Activated naive CD8-positive, alpha-beta T cell treated with anti-CD3 and anti-CD28 coated beads for 36 hours (primary cell): ENCODE measurements at regions not wholly inside any gene's neighbourhood (a gene's known extent, or its start where the extent isn't known, plus 50 kb on each side); places are given as distances from the start of the nearest gene placed in this dataset.

Experiments used
- DNase-seq: peaks from one replicate; pipeline ENCODE4 v3.0.0; 2021
- H3K27ac Mint-ChIP-seq: one replicate; pipeline ENCODE4 v1.8.0; 2022; ENCODE audit warnings: mild to moderate bottlenecking, moderate library complexity, mixed read lengths
- H3K27me3 Mint-ChIP-seq: one replicate; pipeline ENCODE4 v1.8.0; 2022; ENCODE audit warnings: mild to moderate bottlenecking, mixed read lengths
- H3K36me3 Mint-ChIP-seq: one replicate; pipeline ENCODE4 v1.8.0; 2021; ENCODE audit warnings: mild to moderate bottlenecking, mixed read lengths
- H3K4me1 Mint-ChIP-seq: one replicate; pipeline ENCODE4 v1.8.0; 2021; ENCODE audit warnings: mixed read lengths
- H3K4me3 Mint-ChIP-seq: one replicate; pipeline ENCODE4 v1.8.0; 2022; ENCODE audit warnings: mild to moderate bottlenecking, moderate library complexity, mixed read lengths
- H3K9me3 Mint-ChIP-seq: one replicate; pipeline ENCODE4 v1.8.0; 2022; ENCODE audit warnings: mixed read lengths

DNA sequence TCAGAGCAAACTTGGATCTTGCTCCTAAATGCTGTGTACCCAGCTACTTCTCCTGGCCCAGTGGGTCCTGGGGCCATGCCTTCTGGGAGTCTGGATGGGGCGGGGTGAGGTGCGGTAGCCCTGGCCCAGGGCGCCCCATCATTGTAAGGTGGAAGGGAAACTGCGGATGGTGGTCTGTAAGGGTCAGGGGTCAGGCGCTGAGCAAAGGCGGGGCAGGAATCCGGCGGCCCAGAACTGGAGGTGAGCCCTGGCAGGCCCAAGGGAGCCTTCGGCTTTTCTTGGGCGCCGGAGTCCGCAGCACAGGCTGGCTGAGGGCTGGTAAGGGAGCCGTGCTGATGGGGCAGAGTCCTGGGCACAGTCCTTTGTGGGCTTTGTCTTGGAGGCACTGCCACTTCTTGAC is 66.5 kb upstream of the CTBP2 start:
- no peak overlapping the region for H3K4me3 Mint-ChIP-seq
- no peaks in the 10 kb centered on the region for H3K36me3 Mint-ChIP-seq
- peaks cover 3% of the 10 kb centered on the region for H3K27me3 Mint-ChIP-seq
- DNase-seq = no peak
- H3K27ac Mint-ChIP-seq = no peak overlapping the region
- H3K4me1 Mint-ChIP-seq = no peaks in the 10 kb centered on the region
- H3K9me3 Mint-ChIP-seq = peaks cover 4% of the 10 kb centered on the region

DNA sequence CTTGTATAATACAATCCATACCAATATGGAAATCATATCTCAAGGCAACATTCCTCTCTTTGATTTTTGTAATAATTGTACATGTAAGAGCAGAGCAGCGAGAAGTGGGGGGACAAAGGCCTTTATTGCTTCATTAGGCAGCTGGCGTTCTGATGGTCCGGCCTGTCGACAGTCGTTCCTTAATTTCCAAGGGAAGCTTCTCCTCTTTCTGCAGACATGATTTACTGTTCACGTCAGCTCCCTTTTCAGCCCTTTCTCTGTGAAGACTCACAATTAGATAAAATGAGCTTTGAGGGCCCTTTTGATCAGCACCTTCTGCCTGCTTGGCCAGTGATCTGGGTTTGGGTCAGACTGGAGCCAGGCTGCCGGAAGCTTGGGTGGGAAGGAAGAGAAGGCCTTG is 65.6 kb upstream of the CTBP2 start:
- Mint-ChIP-seq H3K9me3 (peaks cover 4% of the 10 kb centered on the region), H3K27ac (no peak overlapping the region), H3K4me3 (no peak overlapping the region)

DNA sequence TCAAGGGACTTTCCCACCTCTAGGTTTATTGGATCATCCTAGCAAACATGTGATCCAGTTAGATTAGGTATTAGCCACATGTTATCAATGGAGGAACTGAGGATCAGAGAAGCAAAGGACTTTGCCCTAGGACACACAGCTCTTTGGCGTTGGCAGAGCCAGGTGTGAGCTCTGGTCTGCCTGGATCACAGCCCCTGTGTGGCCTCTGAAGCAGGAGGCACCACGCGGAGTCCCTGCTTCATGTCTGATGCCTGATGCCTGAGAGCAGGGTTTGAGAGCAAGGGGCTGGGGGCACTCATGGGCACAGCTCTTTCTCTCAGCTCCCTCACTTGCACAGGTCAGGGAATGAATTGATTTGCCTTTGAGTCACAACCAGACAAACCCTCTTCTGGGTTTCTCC is 64.7 kb upstream of the CTBP2 start:
- Mint-ChIP-seq H3K27ac (no peak overlapping the region), H3K27me3 (peaks cover 11% of the 10 kb centered on the region), H3K4me3 (no peak overlapping the region), H3K4me1 (no peaks in the 10 kb centered on the region), H3K36me3 (no peaks in the 10 kb centered on the region), H3K9me3 (peaks cover 4% of the 10 kb centered on the region)
- DNase-seq = no peak

More for the DNA sequence above, 65.6 kb upstream of the CTBP2 start:
- Mint-ChIP-seq H3K36me3 (no peaks in the 10 kb centered on the region), H3K27me3 (peaks cover 9% of the 10 kb centered on the region), H3K4me1 (no peaks in the 10 kb centered on the region)
- DNase-seq = no peak

DNA sequence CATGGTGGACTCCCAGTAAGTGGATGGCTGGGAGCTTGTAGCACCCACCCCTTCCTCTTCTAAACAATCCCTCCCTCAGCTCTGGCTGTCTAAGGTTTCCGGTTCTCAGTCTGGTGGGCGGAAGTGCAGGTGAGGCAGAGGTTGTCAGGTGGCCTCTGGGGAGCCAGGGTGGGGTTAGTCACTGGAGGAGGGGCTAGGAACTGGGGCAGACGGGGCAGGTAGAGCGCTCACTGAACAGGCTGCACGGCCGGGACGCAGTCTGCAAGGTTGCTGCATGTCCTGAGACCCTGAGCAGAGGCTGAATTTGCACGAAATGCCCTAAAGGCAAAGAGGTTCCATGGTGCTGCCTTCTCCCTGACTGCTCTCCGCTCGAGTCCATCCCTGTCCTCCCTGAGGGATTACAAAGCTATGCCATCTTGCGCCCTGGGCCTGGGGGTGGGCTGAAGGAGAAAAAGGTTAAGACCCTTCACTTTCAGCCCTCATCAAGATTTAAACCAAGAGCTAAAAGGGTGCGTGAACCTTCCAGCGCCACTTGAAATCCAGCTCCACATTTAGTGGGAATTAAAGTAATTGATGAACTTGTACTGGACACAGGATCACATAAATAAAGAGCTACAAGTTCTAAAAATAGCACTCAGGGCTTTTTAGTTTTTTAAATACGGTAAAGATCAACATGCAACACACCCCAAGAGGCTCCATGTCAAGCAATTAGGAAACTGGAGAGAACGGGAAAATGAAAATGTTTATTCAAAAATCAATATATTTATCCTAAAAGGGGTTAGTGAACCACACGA is 62.3 kb upstream of the CTBP2 start:
- no peak overlapping the region for H3K4me3 Mint-ChIP-seq

DNA sequence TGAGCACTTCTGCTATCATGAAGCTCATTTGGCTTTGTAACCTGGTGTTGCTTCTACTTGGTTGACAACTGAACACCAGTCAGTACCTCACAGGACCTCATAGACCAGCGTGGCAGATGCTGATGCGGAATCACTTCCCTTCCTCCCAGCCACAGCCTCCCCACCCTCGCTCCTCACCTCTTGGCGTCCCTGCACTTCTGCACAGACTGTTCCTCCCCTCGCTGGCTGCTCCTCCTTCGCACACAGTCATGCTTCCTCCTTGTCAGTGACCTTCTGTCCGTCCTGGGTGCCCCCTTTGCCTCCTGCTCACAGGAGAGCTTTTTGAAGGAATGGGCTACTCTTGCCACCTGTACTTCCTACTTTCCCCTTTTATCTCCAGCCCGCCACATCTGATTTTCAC is 61.4 kb upstream of the CTBP2 start:
- H3K4me1 Mint-ChIP-seq = no peaks in the 10 kb centered on the region
- no peak overlapping the region for H3K27ac Mint-ChIP-seq
- no peak overlapping the region for H3K4me3 Mint-ChIP-seq
- no peak for DNase-seq
- peaks cover 16% of the 10 kb centered on the region for H3K27me3 Mint-ChIP-seq
- H3K9me3 Mint-ChIP-seq = no peaks in the 10 kb centered on the region
- H3K36me3 Mint-ChIP-seq = no peaks in the 10 kb centered on the region

More for the DNA sequence above, 62.3 kb upstream of the CTBP2 start:
- Mint-ChIP-seq H3K27me3 (peaks cover 16% of the 10 kb centered on the region), H3K9me3 (peaks cover 4% of the 10 kb centered on the region), H3K4me1 (no peaks in the 10 kb centered on the region), H3K27ac (no peak overlapping the region), H3K36me3 (no peaks in the 10 kb centered on the region)
- DNase-seq = no peak

DNA sequence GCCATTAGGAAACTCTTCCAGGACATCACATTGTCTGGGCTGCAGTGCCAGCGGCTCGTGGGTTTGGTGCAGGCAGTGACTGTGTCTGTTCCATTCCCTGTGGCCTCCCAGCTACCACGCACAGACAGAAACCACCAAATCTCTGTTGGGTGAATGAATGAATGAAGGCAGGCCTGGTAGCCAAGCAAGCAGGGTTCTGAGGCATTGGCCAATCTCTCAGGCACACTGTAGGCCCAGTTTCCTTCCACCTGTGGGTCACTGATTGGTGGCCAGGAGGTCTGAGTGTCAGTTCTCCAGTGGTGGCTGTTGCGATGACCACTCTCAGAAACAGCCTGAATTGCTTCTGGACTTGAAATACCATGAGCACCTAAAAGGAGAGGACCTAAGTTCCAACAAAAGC is 59.4 kb upstream of the CTBP2 start:
- Mint-ChIP-seq H3K36me3 (no peaks in the 10 kb centered on the region), H3K4me3 (no peak overlapping the region), H3K27ac (no peak overlapping the region), H3K27me3 (peaks cover 16% of the 10 kb centered on the region), H3K4me1 (no peaks in the 10 kb centered on the region), H3K9me3 (no peaks in the 10 kb centered on the region)
- DNase-seq = no peak

DNA sequence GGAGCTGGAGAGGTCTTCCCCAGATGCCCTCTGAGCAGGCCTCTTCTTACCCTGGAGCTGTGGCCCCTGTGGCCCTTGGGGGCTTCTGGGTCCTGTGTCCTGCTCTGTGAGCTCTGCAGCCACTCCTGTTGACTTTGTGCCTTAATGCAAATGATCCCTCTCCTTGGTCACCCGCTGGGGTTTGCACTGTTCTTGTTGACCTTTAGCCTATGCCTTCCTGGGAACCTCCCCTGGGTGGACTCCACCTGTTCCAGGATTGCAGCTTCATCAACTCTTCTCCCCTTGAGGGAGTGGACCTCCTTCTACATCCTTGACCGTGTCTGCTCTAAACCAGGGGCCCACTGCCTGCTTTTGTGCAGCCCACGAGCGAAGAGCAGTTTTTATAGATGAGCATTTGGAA is 58.6 kb upstream of the CTBP2 start:
- Mint-ChIP-seq H3K4me1 (no peaks in the 10 kb centered on the region), H3K27me3 (peaks cover 16% of the 10 kb centered on the region), H3K27ac (no peak overlapping the region), H3K36me3 (no peaks in the 10 kb centered on the region), H3K9me3 (no peaks in the 10 kb centered on the region), H3K4me3 (no peak overlapping the region)
- DNase-seq = no peak

DNA sequence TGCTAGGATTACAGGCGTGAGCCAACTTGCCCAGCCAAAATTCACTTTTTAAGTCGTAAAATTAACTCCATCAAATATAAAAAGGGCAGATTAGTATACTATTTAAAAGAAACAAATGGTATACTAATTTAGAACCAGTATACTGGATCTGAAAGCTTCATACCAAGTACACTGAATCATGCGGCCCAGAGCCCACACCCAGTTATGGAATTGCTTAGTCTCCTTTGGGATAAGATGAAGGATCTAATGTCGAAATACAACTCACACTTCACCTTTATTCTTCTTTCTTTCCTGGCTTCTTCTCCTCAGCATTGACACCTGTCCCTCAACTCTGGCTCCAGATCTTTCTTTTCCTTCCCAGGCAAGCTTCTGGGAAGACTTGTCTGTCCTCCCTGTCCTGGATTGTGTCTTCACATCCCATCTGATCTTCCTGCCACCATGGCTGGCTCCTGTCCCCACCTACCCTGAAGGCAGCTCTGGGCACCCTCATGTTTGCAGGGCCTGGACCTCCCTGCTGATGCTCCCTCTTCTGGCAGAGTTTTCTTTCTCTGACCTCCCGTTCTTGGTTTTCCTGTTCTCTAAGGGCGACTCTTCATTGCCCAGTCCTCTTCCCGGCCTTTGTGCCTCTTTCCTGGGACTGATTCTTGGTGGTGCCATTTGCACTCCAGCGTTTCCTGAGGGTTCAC is 57.8 kb upstream of the CTBP2 start:
- Mint-ChIP-seq H3K27me3 (peaks cover 16% of the 10 kb centered on the region), H3K4me3 (no peak overlapping the region), H3K9me3 (no peaks in the 10 kb centered on the region), H3K36me3 (no peaks in the 10 kb centered on the region), H3K4me1 (no peaks in the 10 kb centered on the region), H3K27ac (no peak overlapping the region)
- DNase-seq = no peak

DNA sequence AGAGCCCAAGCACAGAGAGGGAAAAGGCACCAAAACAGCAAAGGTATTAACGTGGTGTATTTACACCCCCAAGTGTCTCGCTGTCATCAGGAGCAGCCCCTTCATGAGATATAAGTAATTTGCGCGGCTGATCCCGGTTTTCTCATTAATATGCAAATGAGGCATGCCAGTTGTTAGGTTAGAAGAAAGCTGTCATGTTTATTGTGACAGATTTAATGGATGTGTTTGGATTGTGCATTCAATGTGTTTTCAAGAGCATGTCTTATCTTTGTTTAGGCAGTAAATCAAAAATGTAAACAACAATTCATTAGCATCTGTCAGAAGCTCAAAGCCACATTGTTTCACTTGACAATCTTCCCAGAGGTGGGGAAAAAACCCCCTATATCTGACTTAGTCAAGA is 56.5 kb upstream of the CTBP2 start:
- no peaks in the 10 kb centered on the region for H3K9me3 Mint-ChIP-seq
- H3K36me3 Mint-ChIP-seq = no peaks in the 10 kb centered on the region
- DNase-seq = no peak
- no peak overlapping the region for H3K4me3 Mint-ChIP-seq
- no peak overlapping the region for H3K27ac Mint-ChIP-seq
- no peaks in the 10 kb centered on the region for H3K4me1 Mint-ChIP-seq
- peaks cover 13% of the 10 kb centered on the region for H3K27me3 Mint-ChIP-seq

DNA sequence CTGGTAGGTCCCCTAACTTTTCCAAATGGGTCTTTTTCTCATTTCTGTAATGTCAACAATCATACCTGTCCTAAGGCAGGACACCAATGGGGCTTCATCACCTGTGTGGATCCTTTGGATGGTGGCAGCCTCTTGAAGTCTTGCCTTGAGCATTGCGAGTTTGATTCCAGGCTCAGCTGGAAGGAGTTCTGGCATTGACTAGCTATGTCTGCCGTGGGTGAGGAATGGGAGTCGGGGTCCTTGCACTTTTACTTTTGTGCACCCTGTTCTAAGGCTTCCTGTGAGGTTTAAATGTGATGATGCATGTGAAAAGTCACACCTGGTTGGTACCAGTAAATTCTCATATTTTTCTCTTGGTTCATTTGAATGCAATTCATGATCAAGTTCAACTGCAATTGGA is 55.9 kb upstream of the CTBP2 start:
- no peak overlapping the region for H3K27ac Mint-ChIP-seq
- H3K4me3 Mint-ChIP-seq = no peak overlapping the region
- H3K27me3 Mint-ChIP-seq = peaks cover 10% of the 10 kb centered on the region

DNA sequence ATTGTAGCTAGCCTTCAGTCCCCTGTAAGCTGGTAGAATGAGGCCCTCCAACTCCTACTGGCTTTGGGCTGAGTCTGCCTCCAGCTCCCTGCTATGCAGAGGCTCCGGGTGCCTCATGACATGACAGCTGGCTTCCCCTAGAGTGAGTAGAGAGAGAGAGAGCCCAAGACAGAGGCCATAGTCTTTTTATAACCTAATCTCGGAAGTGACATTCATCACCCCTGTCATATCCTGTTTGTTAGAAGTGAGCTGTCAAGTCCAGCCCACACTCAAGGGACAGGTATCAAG is 53.9 kb upstream of the CTBP2 start:
- no peaks in the 10 kb centered on the region for H3K36me3 Mint-ChIP-seq
- H3K4me1 Mint-ChIP-seq = no peaks in the 10 kb centered on the region
- H3K4me3 Mint-ChIP-seq = no peak overlapping the region
- no peak overlapping the region for H3K27ac Mint-ChIP-seq
- peaks cover 4% of the 10 kb centered on the region for H3K27me3 Mint-ChIP-seq
- no peaks in the 10 kb centered on the region for H3K9me3 Mint-ChIP-seq
- no peak for DNase-seq

More for the DNA sequence above, 55.9 kb upstream of the CTBP2 start:
- no peaks in the 10 kb centered on the region for H3K36me3 Mint-ChIP-seq
- H3K4me1 Mint-ChIP-seq = no peaks in the 10 kb centered on the region
- H3K9me3 Mint-ChIP-seq = no peaks in the 10 kb centered on the region
- no peak for DNase-seq

DNA sequence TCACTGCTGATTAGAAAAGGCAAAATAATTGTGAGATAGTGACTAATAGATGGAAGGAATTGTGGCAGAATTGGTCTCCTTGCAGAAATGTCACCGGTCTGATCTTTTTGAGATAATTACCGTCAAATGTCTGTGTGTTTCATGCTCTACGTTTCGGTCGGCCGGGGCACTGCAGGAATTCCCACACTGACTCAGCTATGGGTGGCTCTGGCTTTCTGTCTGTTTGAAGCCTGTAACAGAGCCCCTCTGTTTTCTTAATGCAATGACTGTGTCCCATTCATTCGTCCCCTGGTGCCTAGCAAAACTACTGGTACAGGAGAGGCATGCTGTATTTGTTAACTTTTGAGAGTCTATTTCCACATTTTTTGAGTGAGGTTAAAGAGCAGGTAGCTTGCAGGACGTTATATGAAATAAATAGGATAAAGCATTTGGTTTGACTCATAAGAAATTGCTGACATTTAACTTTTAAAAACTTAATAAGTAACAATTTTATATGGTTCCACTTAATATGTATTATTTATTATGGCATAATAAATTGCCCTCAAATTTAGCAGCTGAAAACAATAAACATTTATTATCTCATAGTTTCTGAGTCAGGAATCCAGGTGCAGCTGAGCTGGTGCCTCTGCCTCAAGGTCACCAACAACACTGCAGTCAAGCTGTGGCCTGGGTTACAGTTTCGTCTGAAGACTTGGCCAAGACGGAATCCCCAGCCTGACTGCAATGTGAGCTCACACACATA is 53.3 kb upstream of the CTBP2 start:
- H3K36me3 Mint-ChIP-seq = no peaks in the 10 kb centered on the region
- no peak overlapping the region for H3K4me3 Mint-ChIP-seq
- H3K9me3 Mint-ChIP-seq = no peaks in the 10 kb centered on the region
- no peaks in the 10 kb centered on the region for H3K27me3 Mint-ChIP-seq
- no peak overlapping the region for H3K27ac Mint-ChIP-seq
- no peak for DNase-seq
- no peaks in the 10 kb centered on the region for H3K4me1 Mint-ChIP-seq

DNA sequence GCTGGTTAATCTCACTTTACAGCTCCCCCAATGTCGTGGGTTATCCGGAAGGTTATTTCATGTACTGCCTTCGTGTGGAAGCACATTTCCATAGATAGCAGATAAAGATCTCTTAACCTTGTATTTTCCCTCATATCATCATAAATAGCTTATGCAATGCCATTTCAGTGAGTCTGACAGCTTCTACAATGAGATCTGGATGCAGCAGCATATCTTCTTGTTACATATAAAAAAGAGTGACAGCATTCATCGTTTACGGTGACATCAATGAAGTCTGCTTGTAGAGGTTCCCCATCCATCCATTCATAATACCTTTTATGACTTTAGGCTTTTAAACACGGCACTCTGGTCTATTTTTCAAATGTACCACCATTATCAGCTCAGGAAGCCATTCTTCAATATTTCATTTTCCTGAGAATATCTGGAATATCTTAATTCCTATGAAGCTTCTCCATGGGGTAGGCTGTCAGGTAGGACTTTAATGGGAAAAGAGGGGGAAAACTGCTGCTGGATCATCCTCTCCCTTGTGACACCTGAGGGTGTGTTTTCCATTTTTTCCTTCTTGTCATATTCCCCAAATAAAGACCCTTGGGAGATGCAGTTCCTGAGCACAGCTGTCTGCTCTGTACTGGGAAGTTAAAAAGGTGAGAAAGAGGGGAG is 51.9 kb upstream of the CTBP2 start:
- Mint-ChIP-seq H3K4me3 (no peak overlapping the region), H3K27me3 (no peaks in the 10 kb centered on the region), H3K9me3 (no peaks in the 10 kb centered on the region), H3K27ac (no peak overlapping the region), H3K4me1 (no peaks in the 10 kb centered on the region), H3K36me3 (no peaks in the 10 kb centered on the region)
- no peak for DNase-seq
